MCF 10A (cell line): ENCODE measurements at regions not wholly inside any gene's neighbourhood (a gene's known extent, or its start where the extent isn't known, plus 50 kb on each side); places are given as distances from the start of the nearest gene placed in this dataset.
A peak's percentile ranks its signal among the peaks of the same experiment; 100 is the strongest.

ENCODE experiments used
- BruUV-seq: library from RNA; stranded (reverse); fragments of 400-500 nt; replicated peaks from 2 replicates; lab custom pipeline; 2021; lab: Mats Ljungman, UMichigan
- CTCF ChIA-PET: fragments of 300-600 bp; sonication (Branson Sonifier 250); formaldehyde crosslinking; extraction: SDS; loops from one replicate; lab custom pipeline; 2021; ENCODE audit warnings: antibody characterized with exemption, inconsistent platforms; lab: Yijun Ruan, JAX
- POLR2A ChIA-PET: fragments of 300-600, 350-650 bp; sonication (Branson Sonifier 250); formaldehyde crosslinking; extraction: SDS; loops from one replicate; lab custom pipeline; 2020; ENCODE audit warnings: antibody characterized with exemption, inconsistent platforms; lab: Yijun Ruan, JAX
- DNase-seq: peaks from one replicate; pipeline ENCODE4 v3.0.0-alpha.2; 2018; ENCODE audit not compliant: unreplicated experiment
- H3K27ac Mint-ChIP-seq: one replicate; pipeline ENCODE4 v1.8.0; 2022; ENCODE audit warnings: mild to moderate bottlenecking, low read depth, mixed read lengths; ENCODE audit not compliant: unreplicated experiment
- H3K27me3 Mint-ChIP-seq: one replicate; pipeline ENCODE4 v1.8.0; 2022; ENCODE audit warnings: mixed read lengths; ENCODE audit not compliant: insufficient read depth, unreplicated experiment
- H3K36me3 Mint-ChIP-seq: one replicate; pipeline ENCODE4 v1.8.0; 2022; ENCODE audit warnings: mild to moderate bottlenecking, moderate library complexity, mixed read lengths; ENCODE audit not compliant: insufficient read depth, unreplicated experiment
- H3K4me1 Mint-ChIP-seq: one replicate; pipeline ENCODE4 v1.8.0; 2022; ENCODE audit warnings: mixed read lengths; ENCODE audit not compliant: insufficient read depth, unreplicated experiment
- H3K4me3 Mint-ChIP-seq: one replicate; pipeline ENCODE4 v1.8.0; 2022; ENCODE audit warnings: mild to moderate bottlenecking, moderate library complexity, mixed read lengths; ENCODE audit not compliant: unreplicated experiment
- H3K9me3 Mint-ChIP-seq: one replicate; pipeline ENCODE4 v1.8.0; 2022; ENCODE audit warnings: mixed read lengths; ENCODE audit not compliant: unreplicated experiment
- CTCF ChIP-seq: fragments of 200-600 bp; IDR thresholded peaks from one replicate; pipeline ENCODE4 v1.8.0; 2022; ENCODE audit warnings: antibody characterized with exemption, mild to moderate bottlenecking; ENCODE audit not compliant: unreplicated experiment
- intact Hi-C: fragments of 100-400 bp; cut with micrococcal nuclease; formaldehyde crosslinking; loops from 2 replicates; pipeline ENCODE4 v1.14.1; 2022

GRCh38 chr16:27671410-27671809 is 121.5 kb downstream of the KATNIP start:
- no peak for TF ChIP-seq CTCF
- Mint-ChIP-seq H3K4me3 (no peak overlapping the region), H3K4me1 (no peaks in the 10 kb centered on the region), H3K9me3 (no peaks in the 10 kb centered on the region), H3K27ac (no peak overlapping the region), H3K27me3 (no peaks in the 10 kb centered on the region), H3K36me3 (no peaks in the 10 kb centered on the region)
- CTCF ChIA-PET: interaction anchor here (0.6 to 1.3 kb wide), 2 partner anchors 23 to 27 kb away, joined by 3 read pairs; no protein-coding TSS in a partner anchor
- peak; percentile 1 for DNase-seq
- intact Hi-C loops: no loop called here
- POLR2A ChIA-PET: interaction anchor here (0.5 kb wide), 1 partner anchor 95 kb away, joined by 3 read pairs; no protein-coding TSS in a partner anchor
- BruUV-seq: no TSS peak

- BruUV-seq: no TSS peak
- no peak for TF ChIP-seq CTCF
- intact Hi-C loops: no loop called here
- H3K4me3 Mint-ChIP-seq: no peak overlapping the region
- H3K36me3 Mint-ChIP-seq: peaks cover 19% of the 10 kb centered on the region
- no peaks in the 10 kb centered on the region for H3K9me3 Mint-ChIP-seq
- no peak overlapping the region for H3K27ac Mint-ChIP-seq
- no peaks in the 10 kb centered on the region for H3K4me1 Mint-ChIP-seq
- DNase-seq: no peak
- POLR2A ChIA-PET: no interaction called here
- CTCF ChIA-PET: no interaction called here
- no peaks in the 10 kb centered on the region for H3K27me3 Mint-ChIP-seq
These were observed 126.9 kb downstream of the KATNIP start for GRCh38 chr16:27676839-27677238.

GRCh38 chr16:27677263-27677662 is 127.3 kb downstream of the KATNIP start:
- H3K4me1 Mint-ChIP-seq: no peaks in the 10 kb centered on the region
- H3K9me3 Mint-ChIP-seq: no peaks in the 10 kb centered on the region
- H3K4me3 Mint-ChIP-seq: no peak overlapping the region
- intact Hi-C loops: no loop called here
- ChIA-PET POLR2A (no interaction called here), CTCF (no interaction called here)
- H3K36me3 Mint-ChIP-seq: peaks cover 23% of the 10 kb centered on the region
- no peak for DNase-seq
- BruUV-seq: no TSS peak
- no peak overlapping the region for H3K27ac Mint-ChIP-seq
- H3K27me3 Mint-ChIP-seq: no peaks in the 10 kb centered on the region
- no peak for TF ChIP-seq CTCF

GRCh38 chr16:27678955-27679354 is 129.0 kb downstream of the KATNIP start:
- Mint-ChIP-seq H3K27ac (no peak overlapping the region), H3K9me3 (no peaks in the 10 kb centered on the region), H3K4me1 (no peaks in the 10 kb centered on the region), H3K36me3 (peaks cover 33% of the 10 kb centered on the region), H3K27me3 (no peaks in the 10 kb centered on the region), H3K4me3 (no peak overlapping the region)
- no peak for TF ChIP-seq CTCF
- no TSS peak for BruUV-seq
- DNase-seq: no peak
- intact Hi-C loops: no loop called here
- CTCF ChIA-PET: no interaction called here
- POLR2A ChIA-PET: no interaction called here
